ENCODE measurements at regions not wholly inside any gene's neighbourhood (a gene's known extent, or its start where the extent isn't known, plus 50 kb on each side); places are given as distances from the start of the nearest gene placed in this dataset.

- no peak for DNase-seq
Observed at GRCh38 chrX:5278908-5279307, 949.8 kb downstream of the NLGN4X start.

- DNase-seq, result no peak
Observed at GRCh38 chrX:5265324-5265850, 963.3 kb downstream of the NLGN4X start.

- DNase-seq, result no peak
Observed at GRCh38 chrX:5250106-5250505, 978.6 kb downstream of the NLGN4X start.

- DNase-seq, result no peak
Observed at GRCh38 chrX:5242091-5242790, 986.4 kb downstream of the NLGN4X start.

- DNase-seq, result peak; percentile 12
Observed at GRCh38 chrX:5236749-5237148, 991.9 kb downstream of the NLGN4X start.

GRCh38 chrX:5236096-5236495, 992.6 kb downstream of the NLGN4X start:
- DNase-seq, result peak; percentile 2

GRCh38 chrX:5233830-5234229, 994.8 kb downstream of the NLGN4X start:
- DNase-seq, result no peak

GRCh38 chrX:5220421-5220820, 1008.2 kb downstream of the NLGN4X start:
- no peak for DNase-seq

GRCh38 chrX:5194806-5195205, 1033.9 kb downstream of the NLGN4X start:
- no peak for DNase-seq

GRCh38 chrX:5180135-5180741, 1048.4 kb downstream of the NLGN4X start:
- no peak for DNase-seq

GRCh38 chrX:5176766-5177165, 1051.9 kb downstream of the NLGN4X start:
- no peak for DNase-seq

- DNase-seq, result peak; percentile 24
Observed at GRCh38 chrX:5163663-5164062, 1065.0 kb downstream of the NLGN4X start.

GRCh38 chrX:5155301-5155700, 1073.4 kb downstream of the NLGN4X start:
- DNase-seq, result no peak

GRCh38 chrX:5145957-5146356, 1082.7 kb downstream of the NLGN4X start:
- no peak for DNase-seq

GRCh38 chrX:5142644-5143043, 1086.0 kb downstream of the NLGN4X start:
- no peak for DNase-seq

- no peak for DNase-seq
Observed at GRCh38 chrX:5122181-5122678, 1106.4 kb downstream of the NLGN4X start.

GRCh38 chrX:5117816-5118215, 1110.9 kb downstream of the NLGN4X start:
- peak; percentile 42 for DNase-seq

GRCh38 chrX:5113128-5113527, 1115.5 kb downstream of the NLGN4X start:
- DNase-seq, result no peak

- DNase-seq, result no peak
Observed at GRCh38 chrX:5100004-5100403, 1128.7 kb downstream of the NLGN4X start.

- DNase-seq, result no peak
Observed at GRCh38 chrX:5086388-5086787, 1142.3 kb downstream of the NLGN4X start.

GRCh38 chrX:5084279-5084678, 1144.4 kb downstream of the NLGN4X start:
- DNase-seq, result no peak

- no peak for DNase-seq
Observed at GRCh38 chrX:5082705-5083104, 1146.0 kb downstream of the NLGN4X start.

GRCh38 chrX:5080791-5081190, 1147.9 kb downstream of the NLGN4X start:
- DNase-seq, result no peak

GRCh38 chrX:5068550-5068949, 1160.1 kb downstream of the NLGN4X start:
- no peak for DNase-seq
